ENCODE measurements at regions not wholly inside any gene's neighbourhood (a gene's known extent, or its start where the extent isn't known, plus 50 kb on each side); places are given as distances from the start of the nearest gene placed in this dataset.

DNA sequence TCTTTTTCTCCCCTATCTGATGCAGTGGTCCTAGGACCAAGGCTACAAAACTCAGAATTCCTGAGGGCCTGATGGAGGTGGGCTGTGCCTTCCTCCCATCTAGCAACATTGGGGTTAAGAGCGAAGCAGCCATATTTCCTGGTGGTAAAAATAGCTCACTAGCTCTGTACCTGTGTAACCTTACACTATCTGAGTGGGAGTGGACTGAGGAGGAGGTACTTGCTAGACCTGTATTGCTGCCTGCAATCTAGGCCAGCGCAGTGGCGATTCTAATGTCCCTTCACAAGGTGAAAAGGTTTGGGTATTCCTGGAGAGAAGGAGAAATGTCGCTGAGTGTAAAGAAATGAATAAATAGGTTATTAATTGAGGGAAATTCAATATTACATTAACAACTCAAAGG lies 80.2 kb upstream of the LIFR start:
- TF ChIP-seq CTCF (IDR thresholded peaks at IDR 0.05) (no peak), POLR2A (IDR thresholded peaks at IDR 0.05) (no peak)

Data from right lobe of liver (tissue), 4 donors.